Kidney (tissue), 13 donors: ENCODE measurements at regions not wholly inside any gene's neighbourhood (a gene's known extent, or its start where the extent isn't known, plus 50 kb on each side); places are given as distances from the start of the nearest gene placed in this dataset.

Experiments used
- DNase-seq, 5 donors: peaks; one replicate each; pipeline ENCODE4 v3.0.0-alpha.2; 2013 to 2020
- FAIRE-seq: peaks from 2 replicates; lab custom pipeline; 2012; peaks lifted over from hg19 to GRCh38; lab: Jason Lieb, UNC
- H3K27ac ChIP-seq, 2 donors: one replicate each; pipeline ENCODE4 v1.7.0; 2013; ENCODE audit warnings: low read depth in 2 of 2, low read length in 2 of 2, inconsistent platforms in 1 of 2
- H3K27me3 ChIP-seq: one replicate; pipeline ENCODE4 v1.7.1; 2013; ENCODE audit warnings: low read length, inconsistent platforms; ENCODE audit not compliant: control insufficient read depth, insufficient read depth
- H3K36me3 ChIP-seq, 3 donors: one replicate each; pipeline versions ENCODE4 v1.7.0 to v1.7.1; 2013; ENCODE audit warnings: low read length in 3 of 3, control low read depth in 1 of 3, inconsistent platforms in 1 of 3; ENCODE audit not compliant: insufficient read depth in 3 of 3, control insufficient read depth in 2 of 3
- H3K4me1 ChIP-seq, 3 donors: one replicate each; pipeline versions ENCODE4 v1.7.0 to v1.7.1; 2013; ENCODE audit warnings: low read length in 3 of 3, inconsistent platforms in 1 of 3, low read depth in 1 of 3; ENCODE audit not compliant: control insufficient read depth in 2 of 3, insufficient read depth in 2 of 3
- H3K4me3 ChIP-seq, 3 donors: one replicate each; pipeline versions ENCODE4 v1.7.0 to v1.8.1; 2013; ENCODE audit warnings: low read length in 3 of 3, control low read depth in 1 of 3, inconsistent platforms in 1 of 3
- H3K9ac ChIP-seq, 3 donors: one replicate each; pipeline versions ENCODE4 v1.7.0 to v1.7.1; 2013; ENCODE audit warnings: low read length in 3 of 3, control low read depth in 1 of 3, inconsistent platforms in 1 of 3
- H3K9me3 ChIP-seq, 3 donors: one replicate each; pipeline versions ENCODE4 v1.7.0 to v1.7.1; 2013; ENCODE audit warnings: low read length in 3 of 3, control low read depth in 1 of 3, inconsistent platforms in 1 of 3; ENCODE audit not compliant: control insufficient read depth in 2 of 3, insufficient read depth in 1 of 3
- intact Hi-C: fragments of 100-400 bp; cut with DNase I; formaldehyde crosslinking; loops from one replicate; pipeline ENCODE4 v1.11.1; 2022
- TF ChIP-seq, protein P1 (sequence below): IDR thresholded peaks from 3 replicates; pipeline ENCODE4 v1.5.1; 2012; ENCODE audit warnings: mild to moderate bottlenecking, moderate library complexity, borderline replicate concordance; ENCODE audit not compliant: insufficient read depth; ENCODE audit errors: extremely low read depth
- donor health status: control.
- donor health status: control.
- donor health status: control.
- donor health status: control.
- donor health status: control.
- donor health status: DM: yes; HTN: yes; CAD: no.
- donor health status: Normal renal cell carcinoma (clear cell type).

DNA sequence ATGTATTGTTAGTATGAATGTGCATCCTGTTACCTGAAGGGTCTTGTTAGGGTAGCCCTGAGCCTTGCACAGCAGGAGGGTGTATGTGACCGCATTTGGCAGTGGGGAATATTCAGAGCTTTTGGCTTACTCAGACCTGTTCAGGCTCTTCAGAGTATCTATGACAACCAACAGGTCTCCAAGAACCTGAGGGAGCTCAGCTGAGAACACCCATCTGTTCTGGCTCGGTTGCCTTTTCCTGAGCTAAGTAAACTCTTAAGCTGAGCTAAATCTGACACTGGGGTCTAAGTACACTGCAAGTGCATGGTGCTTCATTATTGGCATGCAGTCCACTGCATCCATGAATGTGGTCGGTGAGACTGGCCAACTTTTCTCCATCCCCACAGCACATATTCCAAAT, 92.4 kb upstream of the CHST9 start:
- no peaks in the 10 kb centered on the region for H3K9me3 ChIP-seq
- H3K36me3 ChIP-seq, result no peaks in the 10 kb centered on the region
- TF ChIP-seq, protein P1, sequence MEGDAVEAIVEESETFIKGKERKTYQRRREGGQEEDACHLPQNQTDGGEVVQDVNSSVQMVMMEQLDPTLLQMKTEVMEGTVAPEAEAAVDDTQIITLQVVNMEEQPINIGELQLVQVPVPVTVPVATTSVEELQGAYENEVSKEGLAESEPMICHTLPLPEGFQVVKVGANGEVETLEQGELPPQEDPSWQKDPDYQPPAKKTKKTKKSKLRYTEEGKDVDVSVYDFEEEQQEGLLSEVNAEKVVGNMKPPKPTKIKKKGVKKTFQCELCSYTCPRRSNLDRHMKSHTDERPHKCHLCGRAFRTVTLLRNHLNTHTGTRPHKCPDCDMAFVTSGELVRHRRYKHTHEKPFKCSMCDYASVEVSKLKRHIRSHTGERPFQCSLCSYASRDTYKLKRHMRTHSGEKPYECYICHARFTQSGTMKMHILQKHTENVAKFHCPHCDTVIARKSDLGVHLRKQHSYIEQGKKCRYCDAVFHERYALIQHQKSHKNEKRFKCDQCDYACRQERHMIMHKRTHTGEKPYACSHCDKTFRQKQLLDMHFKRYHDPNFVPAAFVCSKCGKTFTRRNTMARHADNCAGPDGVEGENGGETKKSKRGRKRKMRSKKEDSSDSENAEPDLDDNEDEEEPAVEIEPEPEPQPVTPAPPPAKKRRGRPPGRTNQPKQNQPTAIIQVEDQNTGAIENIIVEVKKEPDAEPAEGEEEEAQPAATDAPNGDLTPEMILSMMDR, result no peak
- no peak for DNase-seq
- no peak for FAIRE-seq
- no peaks in the 10 kb centered on the region for H3K4me1 ChIP-seq
- no peak overlapping the region for H3K4me3 ChIP-seq
- no peak overlapping the region for H3K27ac ChIP-seq
- H3K9ac ChIP-seq, result no peak overlapping the region
- intact Hi-C loops, result no loop called here
- no peaks in the 10 kb centered on the region for H3K27me3 ChIP-seq

DNA sequence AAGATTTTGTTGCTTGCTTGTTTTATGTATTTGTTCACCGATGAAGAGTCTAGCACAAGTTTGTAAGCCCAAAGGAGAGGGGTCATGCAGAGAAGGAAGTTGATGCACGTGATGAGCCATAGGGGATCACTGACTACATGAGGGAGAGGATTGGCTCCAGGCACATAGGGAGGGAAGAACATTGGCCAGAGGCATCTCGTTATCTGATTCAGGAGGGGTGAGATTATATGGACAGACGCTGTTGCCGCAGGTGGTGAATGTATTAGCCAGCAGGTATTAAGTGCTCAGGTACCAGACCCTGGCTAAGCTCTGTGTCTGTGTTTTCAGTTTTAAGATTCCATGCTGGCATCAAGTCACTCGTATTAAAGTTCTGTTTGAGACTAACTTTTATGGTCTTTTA, 91.8 kb upstream of the CHST9 start:
- Histone ChIP-seq H3K9ac (no peak overlapping the region), H3K27me3 (no peaks in the 10 kb centered on the region), H3K4me3 (no peak overlapping the region), H3K9me3 (no peaks in the 10 kb centered on the region), H3K36me3 (no peaks in the 10 kb centered on the region), H3K27ac (no peak overlapping the region), H3K4me1 (no peaks in the 10 kb centered on the region)
- no peak for FAIRE-seq
- DNase-seq, result no peak
- intact Hi-C loops, result no loop called here
- TF ChIP-seq, protein P1, result no peak

DNA sequence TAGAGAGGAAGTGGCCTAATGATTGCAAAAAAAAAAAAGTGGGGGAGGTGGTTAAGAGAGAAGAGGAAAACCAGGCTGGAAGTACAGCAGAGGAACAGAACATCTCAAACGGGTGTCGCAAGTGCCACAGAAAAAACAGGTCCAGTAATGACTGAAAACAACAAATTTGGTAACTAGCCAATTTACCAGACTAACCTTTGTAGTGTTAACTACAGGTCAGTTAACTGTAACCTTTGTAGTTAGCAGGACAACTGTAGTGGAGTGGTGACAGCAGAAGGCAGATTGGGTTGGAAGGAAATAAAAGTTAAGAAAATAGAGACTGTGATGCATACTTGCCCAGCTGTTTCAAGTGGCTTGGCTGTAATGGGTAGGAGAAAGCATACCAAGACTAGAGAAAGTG, 91.4 kb upstream of the CHST9 start:
- H3K9ac ChIP-seq, result no peak overlapping the region
- H3K4me1 ChIP-seq, result no peaks in the 10 kb centered on the region
- FAIRE-seq (no peak), DNase-seq (no peak)
- no peak overlapping the region for H3K4me3 ChIP-seq
- H3K9me3 ChIP-seq, result no peaks in the 10 kb centered on the region
- no peak overlapping the region for H3K27ac ChIP-seq
- intact Hi-C loops, result no loop called here
- TF ChIP-seq, protein P1, result no peak
- H3K36me3 ChIP-seq, result no peaks in the 10 kb centered on the region
- no peaks in the 10 kb centered on the region for H3K27me3 ChIP-seq

DNA sequence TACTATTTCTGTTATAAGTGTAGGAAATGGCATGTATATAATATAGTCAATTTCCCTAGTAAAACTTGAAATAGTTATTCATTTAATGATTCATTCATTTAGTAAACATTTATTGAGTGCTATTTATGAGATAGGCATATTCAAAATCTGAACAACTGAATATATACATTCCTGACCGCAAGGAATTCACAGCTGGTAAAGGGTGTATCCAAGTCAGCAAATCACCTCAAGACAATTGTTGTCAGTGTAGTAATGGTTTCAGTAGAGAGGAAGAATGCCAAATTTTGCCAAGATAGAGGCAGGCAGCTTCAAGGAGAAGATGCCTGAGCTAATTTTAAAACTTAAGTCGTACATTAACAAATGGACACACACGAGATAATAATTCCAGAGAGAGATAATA, 89.8 kb upstream of the CHST9 start:
- TF ChIP-seq, protein P1, result no peak
- no peak for DNase-seq

More for the DNA sequence above, 89.8 kb upstream of the CHST9 start:
- no peak for FAIRE-seq
- Histone ChIP-seq H3K27me3 (no peaks in the 10 kb centered on the region), H3K27ac (no peak overlapping the region), H3K36me3 (no peaks in the 10 kb centered on the region), H3K4me1 (no peaks in the 10 kb centered on the region), H3K9me3 (peaks cover 0 to 6% (median 0%) of the 10 kb centered on the region in 3 donors), H3K4me3 (no peak overlapping the region), H3K9ac (no peak overlapping the region)
- intact Hi-C loops, result no loop called here
